HepG2 (cell line): ENCODE measurements at regions not wholly inside any gene's neighbourhood (a gene's known extent, or its start where the extent isn't known, plus 50 kb on each side); places are given as distances from the start of the nearest gene placed in this dataset.

Experiments
- FOXO4 ChIP-seq: sonication (generic); formaldehyde crosslinking; conservative IDR thresholded peaks from 2 replicates; pipeline ENCODE4 v1.8.1; 2023; ENCODE audit warnings: missing genetic modification reagents
- GFI1 ChIP-seq: sonication (generic); formaldehyde crosslinking; IDR thresholded peaks from 2 replicates; pipeline ENCODE4 v1.5.0; 2020; ENCODE audit warnings: missing genetic modification reagents, mild to moderate bottlenecking, borderline replicate concordance
- HNF4A ChIP-seq: sonication (generic); formaldehyde crosslinking; IDR thresholded peaks from 2 replicates; pipeline ENCODE4 v1.4.0; 2020; ENCODE audit warnings: missing genetic modification reagents
- MED8 ChIP-seq: sonication (generic); formaldehyde crosslinking; IDR thresholded peaks from 2 replicates; pipeline ENCODE4 v1.8.1; 2023; ENCODE audit warnings: mild to moderate bottlenecking, missing genetic modification reagents; ENCODE audit not compliant: insufficient replicate concordance
- MLX ChIP-seq: IDR thresholded peaks from 2 replicates; pipeline ENCODE4 v1.6.1; 2016
- MTA1 ChIP-seq: sonication (generic); formaldehyde crosslinking; IDR thresholded peaks from 2 replicates; pipeline ENCODE4 v1.4.0; 2020; ENCODE audit warnings: missing genetic modification reagents, mild to moderate bottlenecking, borderline replicate concordance
- NR0B2 ChIP-seq: sonication (generic); formaldehyde crosslinking; IDR thresholded peaks from 2 replicates; pipeline ENCODE4 v1.4.0; 2020; ENCODE audit warnings: mild to moderate bottlenecking, missing genetic modification reagents
- NR2F6 ChIP-seq, 2 experiments: IDR thresholded peaks; 2 replicates each; pipeline ENCODE4 v1.6.1; 2016; ENCODE audit warnings: antibody characterized with exemption in 1 of 2, mild to moderate bottlenecking in 1 of 2
- PCBP2 ChIP-seq: fragments of 200-400 bp; formaldehyde crosslinking; optimal IDR thresholded peaks from 2 replicates; pipeline ENCODE3; 2018; ENCODE audit warnings: low read length, low read depth; ENCODE audit not compliant: poor library complexity, severe bottlenecking
- TFDP2 ChIP-seq: sonication (generic); formaldehyde crosslinking; IDR thresholded peaks from 2 replicates; pipeline ENCODE4 v1.4.0; 2020; ENCODE audit warnings: missing genetic modification reagents
- TSC22D2 ChIP-seq: sonication (generic); formaldehyde crosslinking; IDR thresholded peaks from 2 replicates; pipeline ENCODE4 v1.5.1; 2020; ENCODE audit warnings: missing genetic modification reagents, mild to moderate bottlenecking, borderline replicate concordance
- ZFYVE20 ChIP-seq: sonication (generic); formaldehyde crosslinking; IDR thresholded peaks from 2 replicates; pipeline ENCODE4 v1.8.0; 2023; ENCODE audit warnings: low read depth, mild to moderate bottlenecking, moderate library complexity, missing genetic modification reagents, borderline replicate concordance
- ZMYM3 ChIP-seq: sonication (generic); formaldehyde crosslinking; IDR thresholded peaks from 2 replicates; pipeline ENCODE4 v1.5.1; 2020; ENCODE audit warnings: mild to moderate bottlenecking, missing genetic modification reagents
- ZNF234 ChIP-seq: sonication (generic); formaldehyde crosslinking; conservative IDR thresholded peaks from 2 replicates; pipeline ENCODE4 v1.5.1; 2020; ENCODE audit warnings: mild to moderate bottlenecking, missing genetic modification reagents
- ZNF543 ChIP-seq: sonication (generic); formaldehyde crosslinking; IDR thresholded peaks from 2 replicates; pipeline ENCODE4 v1.4.0; 2020; ENCODE audit warnings: mild to moderate bottlenecking, missing genetic modification reagents
- ZNF777 ChIP-seq: sonication (generic); formaldehyde crosslinking; IDR thresholded peaks from 2 replicates; pipeline ENCODE4 v1.4.0; 2020; ENCODE audit warnings: missing genetic modification reagents
- ZNF891 ChIP-seq: sonication (generic); formaldehyde crosslinking; IDR thresholded peaks from 2 replicates; pipeline ENCODE4 v1.5.0; 2020; ENCODE audit warnings: mild to moderate bottlenecking, missing genetic modification reagents
- TF ChIP-seq, protein P1 (sequence below): sonication (generic); formaldehyde crosslinking; IDR thresholded peaks from 2 replicates; pipeline ENCODE4 v1.5.1; 2020; ENCODE audit warnings: mild to moderate bottlenecking, missing genetic modification reagents
- TF ChIP-seq, protein P2 (sequence below): sonication (generic); formaldehyde crosslinking; IDR thresholded peaks from 2 replicates; pipeline ENCODE4 v1.4.0; 2020; ENCODE audit warnings: mild to moderate bottlenecking, missing genetic modification reagents
- TF ChIP-seq, protein P3 (sequence below): IDR thresholded peaks from 2 replicates; pipeline ENCODE4 v1.6.1; 2016; ENCODE audit warnings: mild to moderate bottlenecking, missing biosample characterization, missing genetic modification reagents

GRCh38 chr17:83151442-83152226, 72.2 kb downstream of the METRNL start (continued):
- TF ChIP-seq FOXO4 (CRISPR knock-in tag) (peak; percentile 98), TSC22D2 (peak; percentile 85; the same call in 1 of the 2 replicates), ZNF543 (peak; percentile 80), PCBP2 (no peak), MTA1 (peak; percentile 96), GFI1 (CRISPR knock-in tag) (peak; percentile 65; the same call in 1 of the 2 replicates), TFDP2 (CRISPR knock-in tag) (peak; percentile 87), NR0B2 (CRISPR knock-in tag) (peak; percentile 61; the same call in 1 of the 2 replicates), ZNF777 (CRISPR knock-in tag) (peak; percentile 85), ZFYVE20 (CRISPR knock-in tag) (0 out of 2 replicates have a peak, but pooled peaks have one; percentile 70), NR2F6 (IDR thresholded peaks at IDR 0.05) (peak; percentile 82), NR2F6 (CRISPR knock-in tag; IDR thresholded peaks at IDR 0.05) (peak; percentile 86), ZNF891 (CRISPR knock-in tag) (no peak), MLX (CRISPR knock-in tag) (peak; percentile 84), ZNF234 (CRISPR knock-in tag) (no peak), ZMYM3 (peak; percentile 87; the same call in 1 of the 2 replicates), HNF4A (CRISPR knock-in tag) (peak; percentile 97), MED8 (CRISPR knock-in tag) (peak; percentile 27)
- TF ChIP-seq, protein P1, sequence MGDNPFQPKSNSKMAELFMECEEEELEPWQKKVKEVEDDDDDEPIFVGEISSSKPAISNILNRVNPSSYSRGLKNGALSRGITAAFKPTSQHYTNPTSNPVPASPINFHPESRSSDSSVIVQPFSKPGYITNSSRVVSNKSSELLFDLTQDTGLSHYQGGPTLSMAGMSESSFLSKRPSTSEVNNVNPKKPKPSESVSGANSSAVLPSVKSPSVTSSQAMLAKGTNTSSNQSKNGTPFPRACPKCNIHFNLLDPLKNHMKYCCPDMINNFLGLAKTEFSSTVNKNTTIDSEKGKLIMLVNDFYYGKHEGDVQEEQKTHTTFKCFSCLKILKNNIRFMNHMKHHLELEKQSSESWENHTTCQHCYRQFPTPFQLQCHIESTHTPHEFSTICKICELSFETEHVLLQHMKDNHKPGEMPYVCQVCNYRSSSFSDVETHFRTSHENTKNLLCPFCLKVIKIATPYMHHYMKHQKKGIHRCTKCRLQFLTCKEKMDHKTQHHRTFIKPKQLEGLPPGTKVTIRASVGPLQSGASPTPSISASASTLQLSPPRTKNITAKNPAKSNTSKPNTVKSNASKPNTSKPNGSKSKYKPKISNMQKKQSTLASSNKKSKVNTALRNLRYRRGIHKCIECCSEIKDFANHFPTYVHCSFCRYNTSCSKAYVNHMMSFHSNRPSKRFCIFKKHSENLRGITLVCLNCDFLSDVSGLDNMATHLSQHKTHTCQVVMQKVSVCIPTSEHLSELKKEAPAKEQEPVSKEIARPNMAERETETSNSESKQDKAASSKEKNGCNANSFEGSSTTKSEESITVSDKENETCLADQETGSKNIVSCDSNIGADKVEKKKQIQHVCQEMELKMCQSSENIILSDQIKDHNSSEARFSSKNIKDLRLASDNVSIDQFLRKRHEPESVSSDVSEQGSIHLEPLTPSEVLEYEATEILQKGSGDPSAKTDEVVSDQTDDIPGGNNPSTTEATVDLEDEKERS (CRISPR knock-in tag) = peak; percentile 79
- TF ChIP-seq, protein P2, sequence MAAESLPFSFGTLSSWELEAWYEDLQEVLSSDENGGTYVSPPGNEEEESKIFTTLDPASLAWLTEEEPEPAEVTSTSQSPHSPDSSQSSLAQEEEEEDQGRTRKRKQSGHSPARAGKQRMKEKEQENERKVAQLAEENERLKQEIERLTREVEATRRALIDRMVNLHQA (CRISPR knock-in tag) = 0 out of 2 replicates have a peak, but pooled peaks have one; percentile 76
- TF ChIP-seq, protein P3, sequence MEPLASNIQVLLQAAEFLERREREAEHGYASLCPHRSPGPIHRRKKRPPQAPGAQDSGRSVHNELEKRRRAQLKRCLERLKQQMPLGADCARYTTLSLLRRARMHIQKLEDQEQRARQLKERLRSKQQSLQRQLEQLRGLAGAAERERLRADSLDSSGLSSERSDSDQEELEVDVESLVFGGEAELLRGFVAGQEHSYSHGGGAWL (CRISPR knock-in tag) = peak; percentile 88
